ENCODE measurements at regions not wholly inside any gene's neighbourhood (a gene's known extent, or its start where the extent isn't known, plus 50 kb on each side); places are given as distances from the start of the nearest gene placed in this dataset.

GRCh38 chr14:39939023-39939422, 506.8 kb upstream of the FBXO33 start:
- no peak overlapping the region for H3K4me3 ChIP-seq (ENCODE audit: low read depth, low read length)
- H3K9ac ChIP-seq (ENCODE audit: low read depth, low read length) = no peak overlapping the region
- H3K27me3 ChIP-seq (ENCODE audit: control insufficient read depth, insufficient read depth, low read length) = no peaks in the 10 kb centered on the region
- no peaks in the 10 kb centered on the region for H3K9me3 ChIP-seq (ENCODE audit: control insufficient read depth, insufficient read depth, low read length)
- no peak overlapping the region for H3K27ac ChIP-seq (ENCODE audit: low read depth, low read length)
- peaks cover 6% of the 10 kb centered on the region for H3K4me1 ChIP-seq (ENCODE audit: control insufficient read depth, insufficient read depth, low read length)
- H3K36me3 ChIP-seq (ENCODE audit: control insufficient read depth, insufficient read depth, low read length) = no peaks in the 10 kb centered on the region

- Histone ChIP-seq H3K27me3 (ENCODE audit: control insufficient read depth, insufficient read depth, low read length) (no peaks in the 10 kb centered on the region), H3K9ac (ENCODE audit: low read depth, low read length) (no peak overlapping the region), H3K9me3 (ENCODE audit: control insufficient read depth, insufficient read depth, low read length) (no peaks in the 10 kb centered on the region), H3K27ac (ENCODE audit: low read depth, low read length) (no peak overlapping the region), H3K4me1 (ENCODE audit: control insufficient read depth, insufficient read depth, low read length) (no peaks in the 10 kb centered on the region), H3K36me3 (ENCODE audit: control insufficient read depth, insufficient read depth, low read length) (no peaks in the 10 kb centered on the region), H3K4me3 (ENCODE audit: low read depth, low read length) (no peak overlapping the region)
Measured at GRCh38 chr14:39912192-39913100, 480.2 kb upstream of the FBXO33 start.

- H3K27ac ChIP-seq (ENCODE audit: low read depth, low read length) = no peak overlapping the region
- H3K4me1 ChIP-seq (ENCODE audit: control insufficient read depth, insufficient read depth, low read length) = no peaks in the 10 kb centered on the region
- no peaks in the 10 kb centered on the region for H3K27me3 ChIP-seq (ENCODE audit: control insufficient read depth, insufficient read depth, low read length)
- H3K4me3 ChIP-seq (ENCODE audit: low read depth, low read length) = no peak overlapping the region
- no peaks in the 10 kb centered on the region for H3K9me3 ChIP-seq (ENCODE audit: control insufficient read depth, insufficient read depth, low read length)
- no peaks in the 10 kb centered on the region for H3K36me3 ChIP-seq (ENCODE audit: control insufficient read depth, insufficient read depth, low read length)
- H3K9ac ChIP-seq (ENCODE audit: low read depth, low read length) = no peak overlapping the region
Measured at GRCh38 chr14:39897657-39898056, 465.4 kb upstream of the FBXO33 start.

GRCh38 chr14:39890026-39890425, 457.8 kb upstream of the FBXO33 start:
- Histone ChIP-seq H3K9me3 (ENCODE audit: control insufficient read depth, insufficient read depth, low read length) (no peaks in the 10 kb centered on the region), H3K9ac (ENCODE audit: low read depth, low read length) (no peak overlapping the region), H3K4me1 (ENCODE audit: control insufficient read depth, insufficient read depth, low read length) (no peaks in the 10 kb centered on the region), H3K27ac (ENCODE audit: low read depth, low read length) (no peak overlapping the region), H3K36me3 (ENCODE audit: control insufficient read depth, insufficient read depth, low read length) (no peaks in the 10 kb centered on the region), H3K27me3 (ENCODE audit: control insufficient read depth, insufficient read depth, low read length) (no peaks in the 10 kb centered on the region), H3K4me3 (ENCODE audit: low read depth, low read length) (no peak overlapping the region)

GRCh38 chr14:39884091-39884490, 451.9 kb upstream of the FBXO33 start:
- H3K9me3 ChIP-seq (ENCODE audit: control insufficient read depth, insufficient read depth, low read length) = no peaks in the 10 kb centered on the region
- H3K36me3 ChIP-seq (ENCODE audit: control insufficient read depth, insufficient read depth, low read length) = no peaks in the 10 kb centered on the region
- 0 out of 2 replicates have a peak, but pooled peaks cover 4% of the 10 kb centered on the region for H3K4me1 ChIP-seq (ENCODE audit: control insufficient read depth, insufficient read depth, low read length)
- no peak overlapping the region for H3K9ac ChIP-seq (ENCODE audit: low read depth, low read length)
- no peak overlapping the region for H3K27ac ChIP-seq (ENCODE audit: low read depth, low read length)
- H3K27me3 ChIP-seq (ENCODE audit: control insufficient read depth, insufficient read depth, low read length) = no peaks in the 10 kb centered on the region
- no peak overlapping the region for H3K4me3 ChIP-seq (ENCODE audit: low read depth, low read length)

GRCh38 chr14:39880965-39881364, 448.7 kb upstream of the FBXO33 start:
- Histone ChIP-seq H3K4me1 (ENCODE audit: control insufficient read depth, insufficient read depth, low read length) (peaks cover 16% of the 10 kb centered on the region), H3K36me3 (ENCODE audit: control insufficient read depth, insufficient read depth, low read length) (no peaks in the 10 kb centered on the region), H3K9me3 (ENCODE audit: control insufficient read depth, insufficient read depth, low read length) (no peaks in the 10 kb centered on the region), H3K4me3 (ENCODE audit: low read depth, low read length) (no peak overlapping the region), H3K9ac (ENCODE audit: low read depth, low read length) (no peak overlapping the region), H3K27ac (ENCODE audit: low read depth, low read length) (no peak overlapping the region), H3K27me3 (ENCODE audit: control insufficient read depth, insufficient read depth, low read length) (no peaks in the 10 kb centered on the region)

- H3K27ac ChIP-seq (ENCODE audit: low read depth, low read length) = no peak overlapping the region
- peaks cover 16% of the 10 kb centered on the region for H3K4me1 ChIP-seq (ENCODE audit: control insufficient read depth, insufficient read depth, low read length)
- H3K9ac ChIP-seq (ENCODE audit: low read depth, low read length) = no peak overlapping the region
- H3K36me3 ChIP-seq (ENCODE audit: control insufficient read depth, insufficient read depth, low read length) = no peaks in the 10 kb centered on the region
- H3K27me3 ChIP-seq (ENCODE audit: control insufficient read depth, insufficient read depth, low read length) = no peaks in the 10 kb centered on the region
- no peaks in the 10 kb centered on the region for H3K9me3 ChIP-seq (ENCODE audit: control insufficient read depth, insufficient read depth, low read length)
- no peak overlapping the region for H3K4me3 ChIP-seq (ENCODE audit: low read depth, low read length)
Measured at GRCh38 chr14:39880106-39880695, 448.0 kb upstream of the FBXO33 start.

GRCh38 chr14:39877577-39878190, 445.5 kb upstream of the FBXO33 start:
- no peaks in the 10 kb centered on the region for H3K36me3 ChIP-seq (ENCODE audit: control insufficient read depth, insufficient read depth, low read length)
- H3K9me3 ChIP-seq (ENCODE audit: control insufficient read depth, insufficient read depth, low read length) = no peaks in the 10 kb centered on the region
- no peaks in the 10 kb centered on the region for H3K27me3 ChIP-seq (ENCODE audit: control insufficient read depth, insufficient read depth, low read length)
- peaks cover 21% of the 10 kb centered on the region for H3K4me1 ChIP-seq (ENCODE audit: control insufficient read depth, insufficient read depth, low read length)
- no peak overlapping the region for H3K9ac ChIP-seq (ENCODE audit: low read depth, low read length)
- H3K27ac ChIP-seq (ENCODE audit: low read depth, low read length) = peak overlapping the region; percentile 24
- H3K4me3 ChIP-seq (ENCODE audit: low read depth, low read length) = no peak overlapping the region

- Histone ChIP-seq H3K4me3 (ENCODE audit: low read depth, low read length) (no peak overlapping the region), H3K4me1 (ENCODE audit: control insufficient read depth, insufficient read depth, low read length) (peaks cover 21% of the 10 kb centered on the region), H3K9me3 (ENCODE audit: control insufficient read depth, insufficient read depth, low read length) (no peaks in the 10 kb centered on the region), H3K27ac (ENCODE audit: low read depth, low read length) (no peak overlapping the region), H3K27me3 (ENCODE audit: control insufficient read depth, insufficient read depth, low read length) (no peaks in the 10 kb centered on the region), H3K9ac (ENCODE audit: low read depth, low read length) (no peak overlapping the region), H3K36me3 (ENCODE audit: control insufficient read depth, insufficient read depth, low read length) (no peaks in the 10 kb centered on the region)
Measured at GRCh38 chr14:39876916-39877315, 444.7 kb upstream of the FBXO33 start.

- Histone ChIP-seq H3K9me3 (ENCODE audit: control insufficient read depth, insufficient read depth, low read length) (no peaks in the 10 kb centered on the region), H3K9ac (ENCODE audit: low read depth, low read length) (no peak overlapping the region), H3K4me1 (ENCODE audit: control insufficient read depth, insufficient read depth, low read length) (peaks cover 18% of the 10 kb centered on the region), H3K4me3 (ENCODE audit: low read depth, low read length) (no peak overlapping the region), H3K36me3 (ENCODE audit: control insufficient read depth, insufficient read depth, low read length) (no peaks in the 10 kb centered on the region), H3K27me3 (ENCODE audit: control insufficient read depth, insufficient read depth, low read length) (no peaks in the 10 kb centered on the region), H3K27ac (ENCODE audit: low read depth, low read length) (no peak overlapping the region)
Measured at GRCh38 chr14:39875028-39875427, 442.8 kb upstream of the FBXO33 start.

GRCh38 chr14:39873791-39874190, 441.6 kb upstream of the FBXO33 start:
- H3K27me3 ChIP-seq (ENCODE audit: control insufficient read depth, insufficient read depth, low read length) = no peaks in the 10 kb centered on the region
- peaks cover 21% of the 10 kb centered on the region for H3K4me1 ChIP-seq (ENCODE audit: control insufficient read depth, insufficient read depth, low read length)
- H3K4me3 ChIP-seq (ENCODE audit: low read depth, low read length) = no peak overlapping the region
- H3K36me3 ChIP-seq (ENCODE audit: control insufficient read depth, insufficient read depth, low read length) = no peaks in the 10 kb centered on the region
- no peak overlapping the region for H3K9ac ChIP-seq (ENCODE audit: low read depth, low read length)
- H3K9me3 ChIP-seq (ENCODE audit: control insufficient read depth, insufficient read depth, low read length) = no peaks in the 10 kb centered on the region
- H3K27ac ChIP-seq (ENCODE audit: low read depth, low read length) = no peak overlapping the region

Data from HUES48 (cell line).